Stimulated activated CD8-positive, alpha-beta memory T cell treated with anti-CD3 and anti-CD28 coated beads, Interleukin-7, amount 100 ng/mL, for 1 hour (primary cell): ENCODE measurements at regions not wholly inside any gene's neighbourhood (a gene's known extent, or its start where the extent isn't known, plus 50 kb on each side); places are given as distances from the start of the nearest gene placed in this dataset.

ENCODE experiments used
- DNase-seq, 2 donors: peaks; one replicate each; pipeline ENCODE4 v3.0.0-alpha.2; 2020; ENCODE audit warnings: low read depth in 2 of 2

DNA sequence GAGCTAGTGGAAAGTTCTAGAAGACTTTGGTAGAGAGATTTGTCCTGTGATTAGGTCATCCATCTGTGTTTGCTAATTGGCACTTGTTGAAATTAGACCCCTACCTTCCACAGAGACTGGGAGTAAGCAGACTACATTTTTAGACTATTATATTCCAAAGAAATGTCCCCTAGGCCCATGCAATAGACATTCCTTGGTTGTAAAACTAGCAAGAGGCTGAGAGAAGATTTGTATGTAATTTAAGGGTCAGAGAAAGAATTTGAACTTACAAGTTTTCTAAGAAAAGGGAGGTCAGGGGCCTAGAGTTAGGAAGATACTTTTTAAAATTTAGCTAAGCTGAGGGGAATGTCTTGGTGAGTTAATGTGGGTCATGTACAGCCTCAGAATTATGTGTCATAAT lies 470.7 kb upstream of the SLITRK1 start:
- no peak for DNase-seq

DNA sequence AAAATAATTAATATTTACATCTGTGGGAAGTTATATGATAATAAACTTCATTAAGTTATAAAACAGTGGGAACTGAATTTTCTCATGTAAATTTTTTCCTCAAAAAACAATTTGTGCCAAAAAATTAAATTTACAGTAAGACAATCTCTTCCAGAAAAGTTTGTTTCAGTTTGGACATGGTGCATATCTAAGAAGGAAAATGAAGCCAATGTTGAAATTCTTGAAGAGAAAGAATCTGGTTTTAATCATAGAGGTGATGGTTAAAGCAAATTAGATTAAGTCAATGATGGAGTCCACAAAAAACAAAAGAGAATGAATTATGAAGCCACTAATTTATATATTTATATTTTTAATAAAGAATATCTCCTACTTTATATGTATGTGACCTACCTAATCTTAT lies 457.2 kb upstream of the SLITRK1 start:
- no peak for DNase-seq

DNA sequence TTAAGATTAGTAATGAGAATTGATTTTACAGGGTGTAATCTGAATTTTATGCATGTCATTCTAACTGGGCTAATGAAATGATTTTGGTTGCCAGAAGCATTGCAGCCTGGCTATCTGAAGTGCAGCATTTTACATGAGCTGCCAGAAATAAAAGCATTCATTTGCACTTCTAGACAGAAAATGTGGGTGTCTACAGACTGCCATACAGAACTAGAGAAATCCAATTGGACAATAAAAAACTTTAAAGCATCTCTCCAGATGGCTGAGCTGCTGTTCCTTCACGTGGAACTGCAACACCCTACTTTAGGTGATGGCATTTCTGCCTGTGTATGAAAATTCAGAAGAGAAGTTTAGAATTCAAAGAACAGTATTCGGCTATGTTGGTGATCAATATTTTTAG lies 450.1 kb upstream of the SLITRK1 start:
- DNase-seq, result no peak

DNA sequence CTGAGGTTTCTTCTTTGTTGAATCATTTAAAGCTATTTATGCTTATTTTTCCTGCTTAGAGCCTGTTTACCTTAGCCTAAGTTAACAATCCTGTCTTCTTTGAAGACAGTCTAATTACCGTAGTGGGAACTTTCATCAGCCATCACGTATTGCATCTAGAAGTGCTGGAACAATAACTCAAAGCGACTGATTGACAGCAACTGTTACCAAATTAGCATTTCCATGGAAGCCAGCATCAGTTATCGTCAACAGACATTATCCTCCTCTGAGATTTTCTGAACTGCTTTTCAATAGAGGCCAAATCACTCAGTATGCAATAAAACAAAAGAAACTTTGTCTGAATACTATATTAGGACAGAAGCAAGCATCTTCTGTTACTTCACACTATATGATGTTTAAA lies 433.3 kb upstream of the SLITRK1 start:
- no peak for DNase-seq

DNA sequence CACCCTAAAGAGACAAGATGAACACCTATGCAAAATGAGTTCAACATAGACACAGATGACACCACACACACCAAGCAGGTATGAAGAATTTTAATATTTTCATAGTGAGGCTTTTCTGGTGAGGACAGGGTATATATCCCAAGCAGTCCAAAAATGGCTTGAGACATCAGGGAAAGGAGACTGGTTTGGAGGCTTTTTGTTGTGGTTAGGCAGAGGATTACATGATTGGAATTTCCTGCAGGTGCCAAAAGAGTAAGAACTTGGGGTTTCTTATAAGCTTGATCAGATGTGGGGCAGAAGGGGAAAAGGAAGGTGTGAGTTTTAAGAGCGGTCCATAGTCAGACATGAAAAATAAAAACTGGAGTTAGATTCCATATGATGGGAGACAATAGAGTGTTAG lies 420.8 kb upstream of the SLITRK1 start:
- DNase-seq, result no peak

DNA sequence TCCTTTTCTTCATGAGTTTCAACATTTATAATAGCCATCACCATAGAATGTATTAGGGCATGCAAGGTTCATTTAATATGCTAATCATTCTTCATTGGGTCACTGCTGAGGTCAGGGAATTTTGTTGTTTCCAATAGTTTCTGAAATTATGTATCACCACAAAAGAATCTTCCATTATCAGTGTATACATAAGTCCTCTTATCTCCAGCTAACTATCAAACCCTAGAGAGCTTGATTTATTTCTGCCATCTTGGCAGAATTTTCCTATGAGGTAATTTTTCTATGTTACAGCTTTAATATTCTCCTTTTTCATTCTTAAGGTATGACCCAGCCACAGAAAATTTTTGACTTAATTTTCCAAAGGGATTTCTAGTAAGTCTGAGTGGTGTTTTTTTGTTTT lies 415.0 kb upstream of the SLITRK1 start:
- no peak for DNase-seq

DNA sequence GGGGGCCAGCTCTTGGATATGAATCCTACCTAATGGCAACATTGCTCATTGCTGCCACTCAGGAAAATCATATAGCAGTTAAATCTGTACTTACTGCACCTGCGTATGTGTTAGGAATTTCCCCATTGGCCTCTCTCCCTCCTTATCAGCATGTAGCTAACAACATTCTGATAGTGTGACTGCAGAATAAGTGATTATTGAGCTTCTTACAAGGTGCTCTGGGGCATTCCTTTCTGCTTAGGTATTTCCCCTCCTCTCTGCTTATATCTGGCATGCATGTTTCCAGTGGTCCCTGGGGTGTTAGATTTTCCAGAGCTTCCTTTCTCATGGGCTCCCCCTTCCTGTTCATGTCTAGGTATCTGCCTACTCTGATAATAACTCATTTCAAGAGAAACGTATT lies 414.1 kb upstream of the SLITRK1 start:
- DNase-seq, result no peak

DNA sequence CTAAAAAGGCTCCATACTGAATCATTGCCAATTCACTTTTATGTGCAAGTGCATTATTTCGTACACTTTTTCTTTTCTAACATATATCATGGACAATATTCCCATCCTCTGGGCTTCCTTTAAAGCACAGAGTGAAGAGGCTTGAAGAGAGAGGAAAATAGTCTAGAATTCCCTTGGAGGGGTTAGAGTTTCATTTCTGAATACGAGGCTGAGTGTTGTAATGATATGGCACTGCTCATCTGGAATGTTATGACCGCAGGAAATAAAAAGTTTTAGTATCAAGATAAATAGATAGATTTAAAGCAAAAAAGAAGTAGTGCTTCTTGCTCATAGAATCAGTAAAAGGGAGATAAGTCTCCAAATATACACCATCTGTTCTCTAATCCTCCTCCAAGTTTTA lies 412.3 kb upstream of the SLITRK1 start:
- DNase-seq, result no peak

DNA sequence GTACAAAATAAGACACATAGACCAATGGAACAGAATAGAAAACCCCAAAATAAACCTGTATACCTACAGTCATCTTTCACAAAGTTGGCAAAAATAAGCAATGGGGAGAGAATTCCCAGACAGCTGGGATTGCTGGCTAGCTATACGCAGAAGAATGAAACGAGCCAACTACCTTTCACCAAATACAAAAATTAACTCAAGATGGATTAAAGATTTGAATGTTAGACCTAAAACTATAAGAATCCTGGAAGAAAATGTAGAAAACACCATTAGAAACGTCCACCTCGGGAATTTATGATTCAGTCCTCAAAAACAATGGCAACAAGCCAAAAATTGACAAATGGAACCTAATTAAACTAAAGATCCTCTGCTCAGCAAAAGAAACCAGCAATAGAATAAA lies 408.1 kb upstream of the SLITRK1 start:
- no peak for DNase-seq

DNA sequence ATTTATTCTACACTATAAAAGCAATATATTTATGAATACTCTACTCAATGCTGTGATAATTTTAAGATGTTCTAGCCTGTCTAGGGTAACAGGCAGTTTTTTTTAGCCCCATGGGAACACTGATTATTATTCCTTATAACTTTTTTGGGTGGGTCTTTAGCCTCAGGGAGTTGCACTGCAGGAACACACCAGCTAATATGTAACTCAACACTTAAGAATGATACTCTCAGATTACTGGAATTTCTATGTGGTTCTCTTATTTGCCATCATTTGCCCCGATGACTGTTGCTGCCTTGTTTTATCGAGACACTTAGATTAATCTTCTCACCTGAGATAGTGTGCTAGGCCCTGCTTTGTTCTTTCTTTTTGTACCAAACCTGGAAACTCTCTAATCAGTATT lies 396.9 kb upstream of the SLITRK1 start:
- no peak for DNase-seq

DNA sequence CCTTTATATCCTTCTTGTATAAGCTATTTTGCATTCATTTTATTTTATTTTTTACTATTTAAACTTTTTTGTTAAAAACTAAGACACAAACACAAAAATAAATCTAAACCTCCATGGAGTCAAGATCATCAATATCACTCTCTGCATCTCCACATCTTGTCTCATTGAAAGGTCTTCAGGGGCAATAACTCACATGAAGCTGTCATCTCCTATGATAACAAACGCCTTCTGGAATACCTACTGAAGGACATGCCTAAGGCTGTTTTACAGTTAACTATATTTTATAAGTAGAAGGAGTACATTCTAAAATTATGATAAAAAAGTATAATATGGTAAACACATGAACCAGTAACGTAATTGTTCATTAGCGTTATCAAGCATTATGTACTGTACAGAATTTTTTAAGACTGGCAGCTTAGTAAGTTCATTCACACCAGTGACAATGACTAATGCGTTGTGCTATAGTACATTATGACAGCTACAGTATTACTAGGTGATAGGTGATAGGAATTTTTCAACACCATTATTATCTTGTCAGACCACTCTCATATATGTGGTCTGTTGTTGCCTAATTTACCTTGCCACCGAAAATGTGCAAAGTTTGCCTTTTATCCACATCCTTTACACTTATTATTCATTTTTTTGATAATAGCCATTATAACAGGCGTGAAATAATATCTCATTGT lies 390.7 kb upstream of the SLITRK1 start:
- no peak for DNase-seq

DNA sequence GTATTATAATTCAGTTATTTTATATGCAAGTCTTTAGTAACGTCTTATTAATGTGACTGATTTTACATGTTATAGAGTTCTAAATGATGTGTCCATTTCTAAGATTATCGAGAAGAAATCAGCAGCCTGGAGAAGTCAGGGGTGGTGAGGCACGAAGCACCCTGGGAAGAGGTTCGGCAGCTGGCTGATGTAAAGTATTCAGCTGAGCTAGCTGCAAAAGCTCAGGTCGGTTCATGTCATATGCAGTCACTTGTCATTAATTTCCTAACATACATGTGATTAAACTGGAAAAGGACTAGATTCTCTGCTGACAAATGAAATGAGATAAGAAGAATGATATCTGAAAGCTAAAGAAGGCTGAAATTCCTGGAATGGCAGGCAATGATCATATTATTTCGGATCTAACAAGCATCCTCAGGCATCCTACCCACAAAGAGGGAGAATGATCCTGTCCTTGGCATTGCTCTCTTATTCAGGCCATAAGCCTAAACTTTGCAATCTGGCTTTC lies 383.0 kb upstream of the SLITRK1 start:
- DNase-seq, result no peak

DNA sequence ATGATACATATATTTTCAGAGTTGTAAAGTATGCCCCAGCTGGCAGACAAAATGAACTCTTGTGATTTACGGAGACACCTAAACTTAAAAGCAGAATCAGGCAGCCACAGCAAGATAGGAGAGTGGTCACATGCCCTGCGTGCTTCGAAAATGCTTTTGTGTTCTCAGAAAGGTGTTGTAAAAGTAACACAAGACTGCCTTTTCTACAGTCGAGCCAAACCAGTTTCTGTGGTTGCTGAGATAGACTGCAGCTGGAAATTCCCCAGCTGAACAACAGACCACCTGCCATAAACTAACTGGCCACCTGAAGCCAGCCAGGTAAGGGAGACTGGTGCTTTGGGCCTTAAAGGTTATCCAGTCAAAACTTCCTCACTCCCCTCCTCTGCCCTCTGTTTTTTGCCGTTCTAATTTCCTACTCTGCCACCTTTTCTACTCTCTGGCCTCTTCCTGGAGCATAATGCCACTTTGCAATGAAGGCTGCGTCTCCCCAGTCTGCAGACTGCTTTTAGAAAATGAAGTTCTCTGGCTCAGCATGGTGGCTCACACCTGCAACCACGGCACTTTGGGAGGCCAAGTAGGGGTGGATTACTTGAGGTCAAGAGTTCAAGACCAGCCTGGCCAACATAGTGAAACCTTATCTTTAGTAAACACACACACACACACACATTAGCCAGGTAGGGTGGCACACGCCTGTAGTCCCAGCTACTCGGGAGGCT lies 381.2 kb upstream of the SLITRK1 start:
- DNase-seq, result no peak

DNA sequence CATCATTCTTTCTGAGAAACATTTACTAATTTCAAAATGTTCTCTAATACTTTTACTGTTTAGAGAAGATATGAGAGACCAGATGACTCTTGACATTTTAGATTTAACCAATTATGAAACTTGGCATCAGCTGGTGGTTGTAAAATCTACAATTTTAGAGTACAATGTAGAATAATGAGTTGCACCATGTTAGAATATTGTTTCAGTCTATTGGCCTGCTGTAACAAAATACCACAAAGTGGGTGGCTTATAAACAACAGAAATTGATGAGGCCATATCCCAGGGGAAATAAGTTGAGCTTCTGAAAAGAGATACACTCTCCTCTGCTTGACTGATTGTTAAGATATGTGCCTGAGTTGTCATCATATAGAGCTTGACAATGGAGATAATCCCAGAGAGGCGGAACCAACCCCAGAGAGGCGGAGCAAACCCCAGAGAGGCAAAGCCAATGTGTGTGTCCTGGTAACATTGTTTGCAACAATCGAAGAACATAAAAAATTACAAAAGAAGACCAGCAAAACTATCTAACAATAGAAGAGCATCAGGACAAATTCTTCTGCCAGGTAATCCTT lies 373.0 kb upstream of the SLITRK1 start:
- DNase-seq, result no peak

DNA sequence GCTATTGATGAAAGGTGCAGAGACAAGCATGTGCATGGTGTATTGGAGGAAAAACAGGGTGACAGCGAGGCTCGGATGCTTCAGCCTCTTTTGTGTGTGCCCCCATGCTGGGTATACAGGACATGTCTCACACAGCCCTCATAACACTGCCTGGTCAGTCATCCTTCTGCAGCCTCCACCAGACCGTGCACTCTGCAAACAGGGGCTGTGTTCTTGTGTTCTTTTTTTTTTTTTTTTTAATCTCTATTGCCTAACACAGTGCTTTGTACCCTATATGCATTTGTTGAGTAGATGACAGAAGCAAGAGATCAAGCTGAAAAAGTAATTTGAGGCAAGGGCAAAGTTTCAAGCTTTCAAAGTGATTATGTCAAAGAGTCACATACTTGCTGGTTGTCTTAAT lies 367.2 kb upstream of the SLITRK1 start:
- DNase-seq, result no peak

DNA sequence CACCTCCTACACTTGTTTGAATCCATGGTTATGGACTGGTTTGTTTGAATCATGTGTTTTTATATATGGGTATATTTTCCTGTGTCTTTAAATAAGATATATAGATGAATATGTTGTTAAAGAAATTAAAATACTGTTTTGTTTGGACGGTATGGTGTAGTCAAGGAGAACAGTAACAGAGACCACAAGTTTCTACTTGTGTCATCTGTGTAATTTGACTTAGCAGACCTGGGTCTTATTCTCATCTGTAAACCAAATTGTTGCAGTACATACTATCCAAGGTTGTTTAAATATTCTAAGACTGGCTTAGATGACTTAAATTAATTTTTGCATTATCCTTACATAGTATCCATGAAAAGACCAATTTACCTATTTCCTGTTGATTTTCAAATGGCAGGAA lies 361.1 kb upstream of the SLITRK1 start:
- DNase-seq, result no peak

DNA sequence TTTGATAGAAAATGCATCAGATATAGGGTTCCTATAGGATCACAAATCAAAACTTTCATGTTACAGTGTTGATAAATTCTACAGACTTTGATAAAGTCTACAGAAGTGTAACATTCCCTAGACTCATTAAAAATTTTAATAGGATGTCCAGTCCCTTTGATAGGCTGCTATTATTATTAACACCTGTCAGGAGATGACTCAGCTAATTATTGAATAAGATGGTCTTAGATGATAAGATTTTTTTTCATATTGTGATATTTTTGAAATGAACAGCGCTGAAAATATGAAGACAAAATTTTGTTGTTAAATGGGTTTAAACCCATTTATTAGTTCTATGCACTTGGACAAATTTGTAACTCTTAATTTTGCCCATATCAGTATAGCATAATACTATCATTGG lies 356.8 kb upstream of the SLITRK1 start:
- no peak for DNase-seq

DNA sequence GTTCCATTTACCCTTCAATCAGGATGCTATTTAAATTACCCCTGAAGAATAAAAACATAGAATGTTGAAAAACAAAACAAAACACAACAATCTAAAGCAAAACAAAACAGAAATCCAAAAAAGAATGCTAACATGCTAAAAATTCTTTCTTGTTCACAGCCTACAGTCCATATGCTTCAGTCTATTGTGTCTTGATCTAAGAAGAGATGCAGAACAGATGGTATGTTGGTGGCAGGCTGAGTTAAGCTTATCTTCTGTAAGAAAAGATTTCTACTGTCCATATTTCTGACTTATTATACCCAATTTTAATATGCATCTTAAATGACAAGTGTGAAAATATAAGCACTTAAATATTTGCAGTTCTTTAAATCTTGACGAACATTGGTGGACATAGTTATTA lies 356.1 kb upstream of the SLITRK1 start:
- no peak for DNase-seq

DNA sequence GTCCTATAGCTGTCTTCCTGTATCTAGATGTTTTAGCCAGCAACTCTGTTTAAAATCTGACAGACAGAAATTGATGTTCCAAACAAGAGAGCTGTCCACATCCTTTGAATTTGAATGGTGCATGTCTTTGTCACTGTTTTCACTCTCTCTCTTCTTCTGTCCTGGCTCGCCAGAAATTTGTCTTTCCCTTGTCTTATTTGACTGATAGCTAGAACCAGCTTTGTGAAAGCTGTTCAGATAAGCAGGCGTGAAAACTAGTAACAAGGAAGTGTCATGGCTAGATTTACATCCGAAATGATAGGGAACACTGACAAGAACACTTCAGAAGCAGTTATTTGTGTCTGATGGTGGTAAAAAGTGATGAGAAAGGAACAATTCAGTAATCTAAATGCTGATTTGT lies 354.9 kb upstream of the SLITRK1 start:
- DNase-seq, result no peak

DNA sequence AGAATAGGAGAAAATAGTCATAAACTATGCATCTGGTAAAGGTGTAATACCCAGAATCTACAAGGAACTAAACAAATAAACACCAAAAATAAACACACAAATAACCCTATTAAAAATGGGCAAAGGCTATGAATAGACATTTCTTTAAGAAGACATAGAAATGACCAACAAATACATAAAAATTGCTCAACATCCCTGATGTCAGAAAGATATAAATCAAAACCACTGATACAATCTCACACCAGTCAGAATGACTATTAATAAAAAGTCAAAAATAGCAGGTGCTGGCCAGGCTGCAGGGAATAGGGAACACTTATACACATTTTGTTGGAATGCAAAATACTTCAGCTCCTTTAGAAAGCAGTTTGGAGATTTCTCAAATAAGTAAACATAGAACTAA lies 352.1 kb upstream of the SLITRK1 start:
- DNase-seq, result no peak

DNA sequence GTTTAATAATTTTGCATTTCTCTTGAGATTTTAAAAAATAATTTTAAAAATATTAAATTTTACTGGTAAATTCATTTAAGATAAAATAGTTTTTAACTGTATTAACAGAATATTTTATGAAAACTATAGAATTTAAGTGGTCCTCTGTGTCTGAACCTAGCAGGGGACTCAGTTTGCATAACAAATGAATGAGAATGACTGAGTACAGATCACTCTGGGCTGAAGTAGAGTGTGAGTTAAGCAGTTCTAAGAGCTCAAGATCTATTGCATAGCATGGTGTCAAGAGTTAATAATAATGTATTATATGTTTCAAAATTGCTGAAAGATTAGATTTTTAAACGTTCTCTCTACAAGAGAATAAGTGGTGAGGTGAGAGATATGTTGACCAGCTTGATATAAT lies 348.3 kb upstream of the SLITRK1 start:
- DNase-seq, result no peak

DNA sequence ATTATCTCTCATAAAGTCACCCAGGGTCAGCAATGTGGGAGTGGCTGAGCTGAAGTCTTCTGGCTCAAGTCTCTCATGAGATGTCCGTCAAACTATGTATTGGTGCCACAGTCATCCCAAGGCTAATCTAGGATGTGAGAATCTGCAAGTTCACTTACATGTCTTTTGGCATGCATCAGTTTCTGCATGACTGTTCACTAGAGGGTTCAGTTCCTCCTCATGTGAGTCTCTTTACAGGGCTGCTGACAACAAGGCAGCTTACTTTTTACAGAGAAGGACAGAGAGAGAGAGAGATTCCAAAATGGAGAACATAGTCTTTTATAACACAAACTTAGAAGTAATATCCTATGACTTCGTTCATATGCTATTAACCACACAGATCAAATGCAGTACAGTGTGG lies 328.8 kb upstream of the SLITRK1 start:
- no peak for DNase-seq

DNA sequence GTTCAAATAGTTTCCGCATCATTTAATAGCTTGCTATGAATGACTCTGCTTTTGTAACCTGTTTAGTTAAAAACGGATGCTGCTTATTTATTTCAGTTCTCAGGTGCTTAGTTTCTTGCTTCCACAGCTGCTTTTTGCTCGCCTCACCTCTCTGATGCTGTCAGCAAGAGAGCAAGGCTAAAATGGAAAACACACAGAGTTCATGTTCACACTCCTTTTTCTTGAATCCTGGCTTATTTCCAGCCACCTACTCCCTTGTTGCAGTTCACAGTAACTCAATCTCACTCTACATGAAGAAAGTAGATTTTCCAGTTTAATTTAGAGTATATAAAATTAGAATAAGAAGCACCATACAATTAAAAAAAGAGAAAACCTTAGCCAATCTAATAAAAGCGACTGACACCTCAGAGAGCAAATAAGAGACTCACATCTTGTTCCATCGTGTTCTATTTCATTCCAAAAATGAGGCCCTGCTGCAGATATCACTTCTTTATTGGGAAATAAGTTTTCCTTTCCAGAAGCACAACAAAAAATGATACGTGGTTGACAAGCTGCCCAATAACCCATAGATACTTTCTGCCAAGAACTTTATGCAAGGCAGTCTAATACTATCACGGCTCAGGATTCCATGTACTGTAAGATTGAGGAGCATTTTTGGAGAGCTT lies 326.1 kb upstream of the SLITRK1 start:
- DNase-seq, result no peak
